ENCODE measurements at regions not wholly inside any gene's neighbourhood (a gene's known extent, or its start where the extent isn't known, plus 50 kb on each side); places are given as distances from the start of the nearest gene placed in this dataset.

- TF ChIP-seq NFAT5 (CRISPR knock-in tag; IDR thresholded peaks at IDR 0.05) (no peak), SMARCC2 (IDR thresholded peaks at IDR 0.05) (no peak), MTF1 (CRISPR knock-in tag; IDR thresholded peaks at IDR 0.05) (peak; percentile 99), ZNF615 (CRISPR knock-in tag; IDR thresholded peaks at IDR 0.05; ENCODE audit: borderline replicate concordance) (peak; percentile 43; the same call in 1 of the 2 replicates), ZFP36 (IDR thresholded peaks at IDR 0.05; ENCODE audit: borderline replicate concordance, low read depth, low read length, partially characterized antibody) (no peak), ATF2 (CRISPR knock-in tag; IDR thresholded peaks at IDR 0.05) (peak; percentile 95), BCL3 (CRISPR knock-in tag; IDR thresholded peaks at IDR 0.05) (peak; percentile 64; the same call in 1 of the 2 replicates), RELA (CRISPR knock-in tag; IDR thresholded peaks at IDR 0.05) (peak; percentile 88; the same call in 1 of the 2 replicates), STAT5B (CRISPR knock-in tag; IDR thresholded peaks at IDR 0.05) (no peak), GABPB1 (CRISPR knock-in tag; IDR thresholded peaks at IDR 0.05) (peak; percentile 65), ZNF281 (CRISPR knock-in tag; IDR thresholded peaks at IDR 0.05; ENCODE audit: borderline replicate concordance) (peak; percentile 65; the same call in 1 of the 2 replicates), ZNF781 (CRISPR knock-in tag; IDR thresholded peaks at IDR 0.05; ENCODE audit: borderline replicate concordance, not compliant biosample characterization) (peak; percentile 73), MXD4 (CRISPR knock-in tag; IDR thresholded peaks at IDR 0.05) (peak; percentile 59; the same call in 1 of the 2 replicates), RNF2 (conservative IDR thresholded peaks at IDR 0.05; ENCODE audit: low read depth) (no peak), NFE2 (CRISPR knock-in tag; IDR thresholded peaks at IDR 0.05) (no peak)
Measured at GRCh38 chr2:120470041-120470965, 124.4 kb downstream of the INHBB start (continued).
